ENCODE measurements at regions not wholly inside any gene's neighbourhood (a gene's known extent, or its start where the extent isn't known, plus 50 kb on each side); places are given as distances from the start of the nearest gene placed in this dataset.

- peak; percentile 67 for DNase-seq
Observed at GRCh38 chr2:67985586-67985985, 77.2 kb downstream of the C1D start.

DNA sequence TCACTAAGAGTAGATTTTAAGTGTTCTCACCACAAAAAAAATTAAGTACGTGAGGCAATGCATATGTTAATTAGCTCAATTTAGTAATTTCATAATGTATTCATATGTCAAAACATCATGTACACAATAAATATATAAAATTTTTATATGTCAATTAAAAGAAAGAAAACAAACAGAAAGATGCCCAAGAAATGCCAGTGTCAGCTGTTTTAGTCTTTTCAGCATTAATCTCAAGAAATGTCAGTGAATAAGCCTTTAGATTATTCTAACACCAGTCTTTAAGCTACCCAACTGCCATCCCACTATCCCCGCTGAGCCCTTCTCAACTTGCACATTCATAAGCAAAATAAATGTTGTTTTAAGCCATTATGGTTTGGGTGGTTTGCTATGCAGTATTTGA is 76.5 kb downstream of the C1D start:
- no peak for DNase-seq
